Thyroid gland (tissue), 4 donors: ENCODE measurements at regions not wholly inside any gene's neighbourhood (a gene's known extent, or its start where the extent isn't known, plus 50 kb on each side); places are given as distances from the start of the nearest gene placed in this dataset.

Experiments
- DNase-seq, 2 donors: peaks; one replicate each; pipeline ENCODE4 v3.0.0-alpha.2; 2019
- H3K27ac ChIP-seq, 3 donors: fragments of 200-600 bp; sonication (generic); 1 replicate in 2 of 3; 2 replicates in 1 of 3; pipeline ENCODE4 v1.5.1; 2016 to 2019; ENCODE audit warnings: mild to moderate bottlenecking in 1 of 3, moderate library complexity in 1 of 3
- H3K27me3 ChIP-seq: fragments of 200-600 bp; sonication (generic); one replicate; pipeline ENCODE4 v1.5.1; 2019
- H3K36me3 ChIP-seq, 2 donors: fragments of 200-600 bp; sonication (generic); one replicate each; pipeline ENCODE4 v1.5.1; 2016 to 2019
- H3K4me1 ChIP-seq, 2 donors: fragments of 200-600 bp; sonication (generic); one replicate each; pipeline ENCODE4 v1.5.1; 2017 to 2019
- H3K4me3 ChIP-seq, 3 donors: fragments of 200-600 bp; sonication (generic); replicated peaks in 1 of 3; 1 replicate in 2 of 3; 2 replicates in 1 of 3; pipeline ENCODE4 v1.5.1; 2016; ENCODE audit warnings: mild to moderate bottlenecking in 1 of 3
- H3K9me3 ChIP-seq: fragments of 200-600 bp; sonication (generic); one replicate; pipeline ENCODE4 v1.5.1; 2017
- CTCF ChIP-seq, 6 experiments: fragments of 200-600 bp in 3 of 6; fragments of 450-650 bp in 3 of 6; sonication (generic) in 3 of 6; IDR thresholded peaks; one replicate each; pipeline ENCODE4 v1.5.1; 2016 to 2019; ENCODE audit warnings: antibody characterized with exemption in 6 of 6, mild to moderate bottlenecking in 2 of 6, inconsistent platforms in 1 of 6, moderate library complexity in 1 of 6
- POLR2A ChIP-seq, 2 donors: fragments of 450-650 bp; IDR thresholded peaks; one replicate each; pipeline ENCODE4 v1.6.1; 2017; ENCODE audit warnings: antibody characterized with exemption in 2 of 2, mild to moderate bottlenecking in 2 of 2, moderate library complexity in 1 of 2
- WGBS, 2 donors: methylation state at CpG; one replicate each; pipeline ENCODE4 v1.1.5; 2017; 5-methylcytosine and 5-hydroxymethylcytosine counted together
- intact Hi-C: fragments of 100-400 bp; cut with DNase I; formaldehyde crosslinking; loops from one replicate; pipeline ENCODE4 v1.15.1; 2023

- no peak for DNase-seq
- 62 to 82% methylated on average over 2 of the region's 2 CpGs for WGBS, 2 donors
- H3K4me3 ChIP-seq: no peak overlapping the region
- no peaks in the 10 kb centered on the region for H3K4me1 ChIP-seq
- H3K27me3 ChIP-seq: no peaks in the 10 kb centered on the region
- no peak for TF ChIP-seq CTCF (IDR thresholded peaks at IDR 0.05)
- no peak for TF ChIP-seq POLR2A (IDR thresholded peaks at IDR 0.05)
- H3K9me3 ChIP-seq: no peaks in the 10 kb centered on the region
- no peak overlapping the region for H3K27ac ChIP-seq
- H3K36me3 ChIP-seq: no peaks in the 10 kb centered on the region
- intact Hi-C loops: no loop called here
Observed at GRCh38 chr6:141118991-141119390, 1013.7 kb upstream of the GJE1 start.

- intact Hi-C loops: no loop called here
- Histone ChIP-seq H3K27ac (no peak overlapping the region), H3K27me3 (no peaks in the 10 kb centered on the region), H3K36me3 (no peaks in the 10 kb centered on the region), H3K9me3 (no peaks in the 10 kb centered on the region), H3K4me3 (no peak overlapping the region), H3K4me1 (no peaks in the 10 kb centered on the region)
- TF ChIP-seq CTCF (IDR thresholded peaks at IDR 0.05) (no peak), POLR2A (IDR thresholded peaks at IDR 0.05) (no peak)
- no peak for DNase-seq
Observed at GRCh38 chr6:141117874-141118273, 1014.9 kb upstream of the GJE1 start.

GRCh38 chr6:141110481-141110880 lies 1022.2 kb upstream of the GJE1 start:
- H3K27ac ChIP-seq: no peak overlapping the region

GRCh38 chr6:141107591-141108160 lies 1025.0 kb upstream of the GJE1 start:
- Histone ChIP-seq H3K27me3 (no peaks in the 10 kb centered on the region), H3K4me1 (no peaks in the 10 kb centered on the region), H3K27ac (no peak overlapping the region), H3K9me3 (no peaks in the 10 kb centered on the region), H3K4me3 (no peak overlapping the region), H3K36me3 (no peaks in the 10 kb centered on the region)
- 47 to 89% methylated on average over 1 of the region's 1 CpG for WGBS, 2 donors
- intact Hi-C loops: no loop called here
- no peak for DNase-seq
- no peak for TF ChIP-seq POLR2A (IDR thresholded peaks at IDR 0.05)
- TF ChIP-seq CTCF (IDR thresholded peaks at IDR 0.05): no peak

More at GRCh38 chr6:141110481-141110880, 1022.2 kb upstream of the GJE1 start:
- DNase-seq: no peak
- WGBS, 2 donors: 71 to 72% methylated on average over 2 of the region's 2 CpGs
- Histone ChIP-seq H3K4me3 (no peak overlapping the region), H3K36me3 (no peaks in the 10 kb centered on the region), H3K4me1 (no peaks in the 10 kb centered on the region), H3K9me3 (no peaks in the 10 kb centered on the region), H3K27me3 (no peaks in the 10 kb centered on the region)
- TF ChIP-seq CTCF (IDR thresholded peaks at IDR 0.05): no peak
- TF ChIP-seq POLR2A (IDR thresholded peaks at IDR 0.05): no peak
- intact Hi-C loops: no loop called here

- Histone ChIP-seq H3K27me3 (no peaks in the 10 kb centered on the region), H3K4me3 (no peak overlapping the region), H3K36me3 (no peaks in the 10 kb centered on the region), H3K4me1 (no peaks in the 10 kb centered on the region), H3K9me3 (no peaks in the 10 kb centered on the region), H3K27ac (no peak overlapping the region)
- intact Hi-C loops: no loop called here
- TF ChIP-seq CTCF (IDR thresholded peaks at IDR 0.05) (no peak), POLR2A (IDR thresholded peaks at IDR 0.05) (no peak)
- DNase-seq: peak in 1 of 2 donors; percentile 10
Observed at GRCh38 chr6:141105481-141105880, 1027.2 kb upstream of the GJE1 start.
